ENCODE measurements at regions not wholly inside any gene's neighbourhood (a gene's known extent, or its start where the extent isn't known, plus 50 kb on each side); places are given as distances from the start of the nearest gene placed in this dataset.
"Not testable (repeated sequence)": the region's sequence is repeated elsewhere in the genome, so short reads cannot be mapped to it uniquely, and the experiment has no call there.

GRCh38 chr15:30760633-30761032 is 134.7 kb downstream of the ARHGAP11B start:
- not testable (repeated sequence) for DNase-seq (ENCODE audit: low read depth in 2 of 2)

- not testable (repeated sequence) for DNase-seq (ENCODE audit: low read depth in 2 of 2)
Measured at GRCh38 chr15:30761365-30761764, 135.4 kb downstream of the ARHGAP11B start.

- not testable (repeated sequence) for DNase-seq (ENCODE audit: low read depth in 2 of 2)
Measured at GRCh38 chr15:30769390-30770124, 134.2 kb upstream of the FAN1 start.

GRCh38 chr15:30770759-30771158 is 133.0 kb upstream of the FAN1 start:
- DNase-seq (ENCODE audit: low read depth in 2 of 2): no peak

GRCh38 chr15:30783019-30783418 is 120.7 kb upstream of the FAN1 start:
- no peak for DNase-seq (ENCODE audit: low read depth in 2 of 2)

GRCh38 chr15:30788595-30788994 is 115.1 kb upstream of the FAN1 start:
- no peak for DNase-seq (ENCODE audit: low read depth in 2 of 2)

- DNase-seq (ENCODE audit: low read depth in 2 of 2): no peak
Measured at GRCh38 chr15:30791239-30792175, 112.2 kb upstream of the FAN1 start.

GRCh38 chr15:30792843-30793242 is 110.9 kb upstream of the FAN1 start:
- DNase-seq (ENCODE audit: low read depth in 2 of 2): not testable (repeated sequence)

- DNase-seq (ENCODE audit: low read depth in 2 of 2): no peak
Measured at GRCh38 chr15:30794388-30794787, 109.3 kb upstream of the FAN1 start.

GRCh38 chr15:30799565-30799964 is 104.2 kb upstream of the FAN1 start:
- not testable (repeated sequence) for DNase-seq (ENCODE audit: low read depth in 2 of 2)

GRCh38 chr15:30801140-30801895 is 102.4 kb upstream of the FAN1 start:
- DNase-seq (ENCODE audit: low read depth in 2 of 2): not testable (repeated sequence)

GRCh38 chr15:30802001-30802400 is 101.7 kb upstream of the FAN1 start:
- not testable (repeated sequence) for DNase-seq (ENCODE audit: low read depth in 2 of 2)

GRCh38 chr15:30803703-30804102 is 100.0 kb upstream of the FAN1 start:
- DNase-seq (ENCODE audit: low read depth in 2 of 2): not testable (repeated sequence)

- no peak for DNase-seq (ENCODE audit: low read depth in 2 of 2)
Measured at GRCh38 chr15:30816430-30816829, 87.3 kb upstream of the FAN1 start.

- not testable (repeated sequence) for DNase-seq (ENCODE audit: low read depth in 2 of 2)
Measured at GRCh38 chr15:30823068-30823813, 80.5 kb upstream of the FAN1 start.

GRCh38 chr15:30824518-30825195 is 79.1 kb upstream of the FAN1 start:
- DNase-seq (ENCODE audit: low read depth in 2 of 2): no peak

- no peak for DNase-seq (ENCODE audit: low read depth in 2 of 2)
Measured at GRCh38 chr15:30827625-30828303, 76.0 kb upstream of the FAN1 start.

- DNase-seq (ENCODE audit: low read depth in 2 of 2): not testable (repeated sequence)
Measured at GRCh38 chr15:30828304-30828639, 75.4 kb upstream of the FAN1 start.

GRCh38 chr15:30830961-30831360 is 72.8 kb upstream of the FAN1 start:
- no peak for DNase-seq (ENCODE audit: low read depth in 2 of 2)

GRCh38 chr15:30833379-30833778 is 70.3 kb upstream of the FAN1 start:
- not testable (repeated sequence) for DNase-seq (ENCODE audit: low read depth in 2 of 2)
